Esophagus (tissue), 2 donors: ENCODE measurements at regions not wholly inside any gene's neighbourhood (a gene's known extent, or its start where the extent isn't known, plus 50 kb on each side); places are given as distances from the start of the nearest gene placed in this dataset.

Experiments used
- H3K27ac ChIP-seq, 2 donors: one replicate each; pipeline ENCODE4 v1.5.1; 2013; ENCODE audit warnings: low read depth in 2 of 2, mild to moderate bottlenecking in 2 of 2, inconsistent platforms in 1 of 2, low read length in 1 of 2, moderate library complexity in 1 of 2
- H3K27me3 ChIP-seq, 2 donors: one replicate each; pipeline ENCODE4 v1.6.1; 2013; ENCODE audit warnings: low read length in 2 of 2, control low read depth in 1 of 2, mild to moderate bottlenecking in 1 of 2; ENCODE audit not compliant: insufficient read depth in 2 of 2, control insufficient read depth in 1 of 2
- H3K36me3 ChIP-seq, 2 donors: one replicate each; pipeline ENCODE4 v1.6.1; 2013; ENCODE audit warnings: low read length in 1 of 2; ENCODE audit not compliant: control insufficient read depth in 2 of 2, insufficient read depth in 2 of 2
- H3K4me1 ChIP-seq, 2 donors: one replicate each; pipeline ENCODE4 v1.6.1; 2013; ENCODE audit warnings: low read length in 1 of 2; ENCODE audit not compliant: control insufficient read depth in 2 of 2, insufficient read depth in 2 of 2
- H3K4me3 ChIP-seq, 2 donors: one replicate each; pipeline ENCODE4 v1.5.1; 2013; ENCODE audit warnings: low read length in 2 of 2, mild to moderate bottlenecking in 2 of 2, low read depth in 1 of 2, moderate library complexity in 1 of 2
- H3K9me3 ChIP-seq, 2 donors: one replicate each; pipeline ENCODE4 v1.6.1; 2013; ENCODE audit warnings: mild to moderate bottlenecking in 2 of 2, low read depth in 1 of 2, low read length in 1 of 2, moderate library complexity in 1 of 2; ENCODE audit not compliant: control insufficient read depth in 2 of 2, insufficient read depth in 1 of 2
- WGBS, 2 donors: extraction: QIAGEN DNeasy Blood & Tissue Kit; methylation state at CpG; one replicate each; pipeline ENCODE4 v1.1.7; 2013; 5-methylcytosine and 5-hydroxymethylcytosine counted together
- donor health status: healthy with polysubstance abuse.
- donor health status: Bipolar disorder and iron deficiency.

DNA sequence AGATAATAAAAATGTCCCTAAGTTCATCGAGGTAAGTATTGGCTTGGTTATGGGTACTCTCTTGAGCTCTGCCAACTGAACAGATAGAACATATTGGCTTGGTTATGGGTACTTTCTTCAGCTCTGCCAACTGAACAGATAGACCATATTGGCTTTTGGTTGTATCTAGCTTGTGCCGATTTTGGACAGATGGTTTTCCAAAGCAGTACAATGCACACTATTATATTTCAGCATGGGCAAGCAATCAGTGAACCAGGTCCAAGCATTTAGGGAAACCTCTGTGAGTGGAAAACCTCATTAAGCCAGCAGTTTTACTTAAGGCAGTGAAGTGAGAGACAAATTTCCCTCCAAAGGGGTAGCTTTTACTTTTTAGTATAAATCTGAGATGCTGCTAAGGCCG, 1440.5 kb upstream of the SPRY2 start:
- no peak overlapping the region for H3K27ac ChIP-seq
- H3K4me3 ChIP-seq = no peak overlapping the region
- H3K36me3 ChIP-seq = no peaks in the 10 kb centered on the region
- H3K4me1 ChIP-seq = no peaks in the 10 kb centered on the region
- no peaks in the 10 kb centered on the region for H3K9me3 ChIP-seq
- no peaks in the 10 kb centered on the region for H3K27me3 ChIP-seq
- WGBS, 2 donors = 87% methylated on average over 3 of the region's 3 CpGs

GRCh38 chr13:81779876-81780275, 1439.0 kb upstream of the SPRY2 start:
- no peaks in the 10 kb centered on the region for H3K27me3 ChIP-seq
- no peak overlapping the region for H3K27ac ChIP-seq
- no peaks in the 10 kb centered on the region for H3K9me3 ChIP-seq
- no peak overlapping the region for H3K4me3 ChIP-seq
- H3K4me1 ChIP-seq = no peaks in the 10 kb centered on the region
- no peaks in the 10 kb centered on the region for H3K36me3 ChIP-seq

- Histone ChIP-seq H3K9me3 (no peaks in the 10 kb centered on the region), H3K27ac (no peak overlapping the region), H3K27me3 (no peaks in the 10 kb centered on the region), H3K4me3 (no peak overlapping the region), H3K36me3 (no peaks in the 10 kb centered on the region), H3K4me1 (no peaks in the 10 kb centered on the region)
- 72 to 95% methylated on average over 1 of the region's 1 CpG for WGBS, 2 donors
Observed at GRCh38 chr13:81778350-81778749, 1437.4 kb upstream of the SPRY2 start.

- Histone ChIP-seq H3K4me1 (no peaks in the 10 kb centered on the region), H3K36me3 (no peaks in the 10 kb centered on the region), H3K9me3 (no peaks in the 10 kb centered on the region), H3K27me3 (no peaks in the 10 kb centered on the region), H3K27ac (no peak overlapping the region), H3K4me3 (no peak overlapping the region)
- 34 to 36% methylated on average over 1 of the region's 1 CpG for WGBS, 2 donors
Observed at GRCh38 chr13:81773263-81773662, 1432.3 kb upstream of the SPRY2 start.

- Histone ChIP-seq H3K9me3 (no peaks in the 10 kb centered on the region), H3K27ac (no peak overlapping the region), H3K4me3 (no peak overlapping the region), H3K4me1 (no peaks in the 10 kb centered on the region), H3K27me3 (no peaks in the 10 kb centered on the region), H3K36me3 (no peaks in the 10 kb centered on the region)
- WGBS, 2 donors = 56 to 67% methylated on average over 2 of the region's 2 CpGs
Observed at GRCh38 chr13:81771951-81772350, 1431.0 kb upstream of the SPRY2 start.

DNA sequence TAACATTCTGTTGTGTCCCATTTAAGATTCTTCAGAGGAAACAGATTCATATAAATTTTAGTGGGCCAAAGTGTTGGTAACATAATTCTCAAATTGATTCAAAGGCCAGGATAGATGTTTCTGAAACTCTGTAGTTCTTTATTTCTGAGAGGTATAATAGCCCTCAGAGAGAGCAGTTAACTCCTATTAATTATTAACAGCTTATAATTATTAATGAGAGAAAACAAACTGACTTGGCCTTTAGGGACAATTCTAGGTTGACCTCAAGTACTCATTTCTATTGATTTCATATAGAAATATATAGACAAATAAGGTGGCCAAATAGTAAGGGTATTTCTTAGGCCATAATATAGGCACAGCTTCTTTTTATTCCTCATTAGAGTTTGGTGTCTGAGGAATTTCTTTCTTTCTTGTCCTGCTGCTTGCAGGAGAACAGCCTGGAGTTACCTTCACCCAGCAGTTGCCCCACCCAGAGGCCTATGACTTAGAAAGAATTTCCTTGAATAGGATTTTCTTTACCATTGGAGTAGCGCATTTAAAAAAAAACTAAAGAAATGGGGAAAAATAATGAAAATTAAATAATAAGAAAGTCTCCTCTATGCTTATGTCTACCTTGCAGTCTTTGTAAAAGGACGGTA, 1430.1 kb upstream of the SPRY2 start:
- no peak overlapping the region for H3K4me3 ChIP-seq
- no peaks in the 10 kb centered on the region for H3K9me3 ChIP-seq
- no peaks in the 10 kb centered on the region for H3K36me3 ChIP-seq
- 81 to 90% methylated on average over 2 of the region's 2 CpGs for WGBS, 2 donors
- H3K27ac ChIP-seq = no peak overlapping the region
- no peaks in the 10 kb centered on the region for H3K27me3 ChIP-seq
- H3K4me1 ChIP-seq = no peaks in the 10 kb centered on the region

DNA sequence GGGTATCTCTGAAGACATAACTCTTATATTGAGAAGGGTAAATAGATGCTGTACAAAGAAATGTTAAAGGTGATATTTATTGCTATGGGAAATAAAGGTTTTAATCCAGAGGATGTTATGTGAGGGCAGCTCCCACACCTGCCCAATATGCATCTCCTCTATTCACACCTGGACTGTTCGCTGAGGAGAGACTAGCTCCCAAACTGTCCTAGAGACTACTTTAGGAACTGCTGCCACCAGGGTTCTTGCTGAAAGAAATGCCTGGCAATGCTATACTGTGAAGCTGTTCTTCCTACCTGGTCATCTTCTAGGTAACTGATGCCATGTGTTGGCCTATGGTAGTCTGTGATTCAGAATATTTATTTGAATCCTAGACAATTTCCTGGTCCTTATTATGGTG, 1421.5 kb upstream of the SPRY2 start:
- no peak overlapping the region for H3K27ac ChIP-seq
- H3K9me3 ChIP-seq = no peaks in the 10 kb centered on the region
- no peaks in the 10 kb centered on the region for H3K27me3 ChIP-seq
- no peak overlapping the region for H3K4me3 ChIP-seq
- H3K36me3 ChIP-seq = no peaks in the 10 kb centered on the region
- WGBS, 2 donors = 81 to 89% methylated on average over 1 of the region's 1 CpG
- H3K4me1 ChIP-seq = no peaks in the 10 kb centered on the region

- H3K27ac ChIP-seq = no peak overlapping the region
- no peaks in the 10 kb centered on the region for H3K4me1 ChIP-seq
- no peaks in the 10 kb centered on the region for H3K36me3 ChIP-seq
- no peaks in the 10 kb centered on the region for H3K9me3 ChIP-seq
- no peak overlapping the region for H3K4me3 ChIP-seq
- H3K27me3 ChIP-seq = no peaks in the 10 kb centered on the region
- WGBS, 2 donors = 65 to 77% methylated on average over 2 of the region's 2 CpGs
Observed at GRCh38 chr13:81760316-81760715, 1419.4 kb upstream of the SPRY2 start.

DNA sequence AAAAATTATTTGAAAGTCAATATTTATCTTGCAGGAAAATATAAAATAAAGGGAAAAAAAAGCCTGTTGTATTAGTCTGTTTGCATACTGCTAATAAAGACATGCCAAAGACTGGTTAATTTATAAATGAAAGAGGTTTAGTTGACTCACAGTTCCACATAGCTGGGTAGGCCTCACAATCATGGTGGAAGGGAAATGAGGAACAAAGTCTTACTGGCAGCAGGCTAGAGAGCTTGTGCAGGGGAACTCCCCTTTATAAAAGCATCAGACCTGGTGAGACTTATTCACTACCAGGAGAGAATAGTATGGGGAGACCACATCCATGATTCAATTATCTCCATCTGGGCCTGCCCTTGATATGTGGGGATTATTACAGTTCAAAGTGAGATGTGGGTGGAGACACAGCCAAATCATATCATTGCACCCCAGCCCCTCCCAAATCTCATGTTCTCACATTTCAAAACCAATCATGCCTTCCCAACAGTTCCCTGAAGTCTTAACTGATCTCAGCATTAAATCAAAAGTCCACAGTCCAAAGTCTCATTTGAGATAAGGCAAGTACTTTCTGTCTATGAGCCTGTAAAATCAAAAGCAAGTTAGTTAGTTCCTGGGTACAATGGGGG, 1416.5 kb upstream of the SPRY2 start:
- H3K9me3 ChIP-seq = no peaks in the 10 kb centered on the region
- no peaks in the 10 kb centered on the region for H3K27me3 ChIP-seq
- H3K4me1 ChIP-seq = no peaks in the 10 kb centered on the region
- H3K36me3 ChIP-seq = no peaks in the 10 kb centered on the region
- H3K27ac ChIP-seq = no peak overlapping the region
- no peak overlapping the region for H3K4me3 ChIP-seq

GRCh38 chr13:81745391-81745790, 1404.5 kb upstream of the SPRY2 start:
- Histone ChIP-seq H3K27ac (no peak overlapping the region), H3K4me1 (no peaks in the 10 kb centered on the region), H3K4me3 (no peak overlapping the region), H3K36me3 (no peaks in the 10 kb centered on the region), H3K27me3 (no peaks in the 10 kb centered on the region), H3K9me3 (no peaks in the 10 kb centered on the region)
- 49 to 78% methylated on average over 4 of the region's 4 CpGs for WGBS, 2 donors
